ENCODE measurements at regions not wholly inside any gene's neighbourhood (a gene's known extent, or its start where the extent isn't known, plus 50 kb on each side); places are given as distances from the start of the nearest gene placed in this dataset.
"Not testable (repeated sequence)": the region's sequence is repeated elsewhere in the genome, so short reads cannot be mapped to it uniquely, and the experiment has no call there.

DNA sequence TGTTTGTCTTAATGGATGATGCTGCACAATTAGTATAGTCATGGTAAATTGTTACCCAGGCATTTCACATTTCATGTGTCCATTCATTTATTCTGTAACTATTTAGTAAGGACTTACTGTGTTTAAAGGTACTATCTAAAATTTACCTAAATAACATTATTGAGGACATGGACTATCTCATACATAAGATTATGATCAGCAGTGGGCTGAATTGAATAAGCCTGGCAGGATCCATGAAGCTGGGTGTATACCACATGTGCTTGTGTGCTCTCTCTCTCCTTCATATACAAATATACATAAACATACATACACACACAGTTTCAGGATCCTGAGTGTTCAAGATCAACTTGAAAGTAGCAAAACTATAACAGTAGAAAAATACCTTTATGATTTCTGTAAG lies 595.4 kb downstream of the EPM2A start:
- ATAC-seq (no peak), DNase-seq (no peak)
- no peak overlapping the region for H3K4me3 Mint-ChIP-seq
- H3K27ac Mint-ChIP-seq = no peak overlapping the region
- H3K4me1 Mint-ChIP-seq = no peaks in the 10 kb centered on the region
- peaks cover 5% of the 10 kb centered on the region for H3K27me3 Mint-ChIP-seq
- H3K9me3 Mint-ChIP-seq (ENCODE audit: low read depth) = no peaks in the 10 kb centered on the region
- CTCF ChIA-PET = no interaction called here
- no peaks in the 10 kb centered on the region for H3K36me3 Mint-ChIP-seq

DNA sequence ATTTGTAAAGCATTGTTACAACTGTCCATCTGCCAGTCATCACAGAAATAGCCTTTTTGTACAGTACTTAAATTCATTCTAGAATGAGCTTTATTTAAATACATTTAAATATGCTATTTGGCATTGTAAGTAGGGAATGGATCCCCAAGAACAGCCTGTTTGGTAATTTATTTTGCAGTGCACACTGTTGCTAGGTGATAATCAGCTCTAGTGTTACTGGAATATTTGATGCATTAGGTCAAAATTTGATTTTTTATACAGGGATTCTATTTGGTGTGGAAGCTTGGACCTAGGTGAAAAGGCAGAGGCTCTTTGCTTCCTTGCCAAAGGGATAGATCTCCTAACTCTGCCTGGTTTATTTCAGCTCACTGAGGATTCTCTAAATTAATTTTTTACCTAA lies 593.7 kb downstream of the EPM2A start:
- ATAC-seq (no peak), DNase-seq (no peak)
- no peaks in the 10 kb centered on the region for H3K9me3 Mint-ChIP-seq (ENCODE audit: low read depth)
- H3K27ac Mint-ChIP-seq = no peak overlapping the region
- H3K4me3 Mint-ChIP-seq = no peak overlapping the region
- CTCF ChIA-PET = no interaction called here
- H3K36me3 Mint-ChIP-seq = no peaks in the 10 kb centered on the region
- H3K4me1 Mint-ChIP-seq = no peaks in the 10 kb centered on the region
- peaks cover 5% of the 10 kb centered on the region for H3K27me3 Mint-ChIP-seq

- Mint-ChIP-seq H3K27ac (no peak overlapping the region), H3K4me1 (no peaks in the 10 kb centered on the region), H3K9me3 (ENCODE audit: low read depth) (no peaks in the 10 kb centered on the region), H3K36me3 (no peaks in the 10 kb centered on the region), H3K27me3 (peaks cover 7% of the 10 kb centered on the region), H3K4me3 (no peak overlapping the region)
- DNase-seq (no peak), ATAC-seq (no peak)
- CTCF ChIA-PET = no interaction called here
Measured at GRCh38 chr6:145142958-145143357, 592.4 kb downstream of the EPM2A start.

DNA sequence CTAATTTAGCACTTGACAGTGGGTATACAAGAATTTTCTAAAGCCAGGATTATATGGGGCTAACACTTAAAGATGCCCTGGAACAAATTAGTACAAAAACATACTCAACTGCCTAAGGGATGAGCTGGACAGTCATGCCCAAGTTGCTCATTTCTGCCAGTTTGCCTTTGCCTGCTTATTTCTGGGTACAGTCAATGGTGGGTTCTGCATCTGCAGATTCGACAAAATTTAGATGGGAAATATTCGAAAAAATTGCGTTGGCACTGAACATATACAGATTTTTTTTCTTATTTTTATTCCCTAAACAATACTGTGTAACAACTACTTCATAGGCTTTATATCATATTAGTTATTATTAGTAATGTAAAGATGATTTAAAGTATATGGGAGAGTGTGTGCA lies 591.9 kb downstream of the EPM2A start:
- Mint-ChIP-seq H3K27me3 (peaks cover 7% of the 10 kb centered on the region), H3K36me3 (no peaks in the 10 kb centered on the region), H3K27ac (no peak overlapping the region), H3K4me1 (no peaks in the 10 kb centered on the region), H3K4me3 (no peak overlapping the region), H3K9me3 (ENCODE audit: low read depth) (no peaks in the 10 kb centered on the region)
- ATAC-seq (no peak), DNase-seq (no peak)
- CTCF ChIA-PET = no interaction called here

- H3K9me3 Mint-ChIP-seq (ENCODE audit: low read depth) = no peaks in the 10 kb centered on the region
- ATAC-seq (no peak), DNase-seq (no peak)
- H3K36me3 Mint-ChIP-seq = no peaks in the 10 kb centered on the region
- H3K4me1 Mint-ChIP-seq = no peaks in the 10 kb centered on the region
- no peak overlapping the region for H3K27ac Mint-ChIP-seq
- CTCF ChIA-PET = no interaction called here
- no peak overlapping the region for H3K4me3 Mint-ChIP-seq
- peaks cover 10% of the 10 kb centered on the region for H3K27me3 Mint-ChIP-seq
Measured at GRCh38 chr6:145147559-145147958, 587.8 kb downstream of the EPM2A start.

DNA sequence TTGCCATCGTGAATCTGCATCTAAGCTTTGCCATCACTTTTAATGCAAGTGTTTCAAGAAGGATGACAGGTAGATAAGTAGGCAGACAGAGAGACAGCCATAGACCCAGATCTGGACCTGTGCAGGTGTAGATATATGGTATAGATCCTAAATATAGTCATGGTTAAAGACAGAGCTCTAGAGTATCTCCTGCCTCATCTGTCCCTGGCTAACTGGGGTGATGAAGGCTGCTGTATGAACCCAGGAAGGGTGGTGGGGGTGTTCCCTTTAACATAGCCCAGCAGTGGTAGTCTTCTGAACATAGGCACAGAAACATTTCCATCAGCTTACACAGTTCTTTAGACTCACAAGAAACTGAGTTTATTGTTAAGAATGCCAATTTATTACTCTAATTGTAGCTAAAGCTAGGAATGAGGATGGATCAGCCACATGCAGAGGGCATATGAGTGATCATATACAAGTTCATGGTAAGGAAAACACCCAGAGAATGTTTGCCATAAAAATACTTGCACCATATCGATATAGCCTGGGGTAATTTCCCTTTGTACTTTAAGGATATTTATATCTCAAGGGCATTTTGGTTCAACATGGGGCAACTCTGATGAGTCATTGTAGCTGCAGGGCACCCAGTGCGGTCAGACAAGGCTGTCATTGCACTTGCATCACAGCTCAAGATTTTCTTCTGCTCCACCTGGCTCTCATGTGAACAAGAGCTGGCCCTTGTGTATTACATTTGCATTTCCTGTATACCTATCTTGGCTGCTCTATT lies 587.2 kb downstream of the EPM2A start:
- no peak overlapping the region for H3K27ac Mint-ChIP-seq
- ATAC-seq (no peak), DNase-seq (no peak)
- CTCF ChIA-PET = no interaction called here
- H3K4me1 Mint-ChIP-seq = no peaks in the 10 kb centered on the region
- H3K4me3 Mint-ChIP-seq = no peak overlapping the region
- H3K27me3 Mint-ChIP-seq = peaks cover 10% of the 10 kb centered on the region
- no peaks in the 10 kb centered on the region for H3K36me3 Mint-ChIP-seq
- H3K9me3 Mint-ChIP-seq (ENCODE audit: low read depth) = no peaks in the 10 kb centered on the region

DNA sequence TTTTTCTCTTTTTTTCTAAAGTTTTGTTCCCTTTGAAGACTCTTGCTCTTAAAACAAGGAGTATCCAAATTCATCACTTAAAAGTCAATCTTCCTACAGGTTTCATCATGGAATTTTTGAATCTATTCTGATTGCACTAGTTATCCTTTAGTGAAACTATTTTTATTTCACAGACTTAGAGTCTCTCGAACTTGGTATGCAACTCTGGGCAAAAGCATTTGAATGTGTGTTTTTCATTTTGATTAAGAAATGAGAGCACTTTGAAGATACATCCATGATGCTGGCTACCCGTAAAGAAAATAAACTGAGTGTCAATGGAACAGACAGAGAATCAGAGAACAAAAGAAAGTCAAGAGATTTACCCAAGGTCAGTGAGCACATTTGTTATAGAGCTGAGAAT lies 586.5 kb downstream of the EPM2A start:
- no peaks in the 10 kb centered on the region for H3K4me1 Mint-ChIP-seq
- H3K4me3 Mint-ChIP-seq = no peak overlapping the region
- H3K36me3 Mint-ChIP-seq = no peaks in the 10 kb centered on the region
- DNase-seq (no peak), ATAC-seq (no peak)
- no peaks in the 10 kb centered on the region for H3K9me3 Mint-ChIP-seq (ENCODE audit: low read depth)
- CTCF ChIA-PET = no interaction called here
- peaks cover 10% of the 10 kb centered on the region for H3K27me3 Mint-ChIP-seq
- H3K27ac Mint-ChIP-seq = no peak overlapping the region

DNA sequence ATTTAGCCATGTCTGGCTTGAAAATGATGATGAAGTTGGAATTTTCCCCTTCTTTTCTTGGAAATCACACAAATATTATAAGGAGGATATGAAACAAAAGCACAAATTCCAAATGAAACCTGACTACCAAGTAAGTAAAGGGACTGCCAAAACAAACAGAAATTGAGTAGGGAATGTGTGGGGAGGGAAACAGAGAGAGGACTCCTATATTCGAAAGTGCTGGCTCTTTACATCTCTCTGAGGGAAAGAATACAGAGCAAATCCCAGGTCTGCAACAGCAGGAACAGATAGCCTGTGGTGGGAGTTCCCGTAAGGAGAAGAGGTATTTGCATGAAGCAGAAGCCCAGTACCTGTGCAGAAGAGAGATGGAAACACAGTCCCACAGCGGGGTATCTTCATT lies 583.7 kb downstream of the EPM2A start:
- CTCF ChIA-PET = no interaction called here
- no peak for ATAC-seq
- no peaks in the 10 kb centered on the region for H3K36me3 Mint-ChIP-seq
- no peaks in the 10 kb centered on the region for H3K9me3 Mint-ChIP-seq (ENCODE audit: low read depth)
- H3K4me3 Mint-ChIP-seq = no peak overlapping the region
- no peak for DNase-seq
- peaks cover 7% of the 10 kb centered on the region for H3K27me3 Mint-ChIP-seq
- no peak overlapping the region for H3K27ac Mint-ChIP-seq
- no peaks in the 10 kb centered on the region for H3K4me1 Mint-ChIP-seq

GRCh38 chr6:145153495-145153894 lies 581.8 kb downstream of the EPM2A start:
- Mint-ChIP-seq H3K27ac (no peak overlapping the region), H3K4me3 (no peak overlapping the region), H3K9me3 (ENCODE audit: low read depth) (peaks cover 4% of the 10 kb centered on the region), H3K36me3 (no peaks in the 10 kb centered on the region), H3K27me3 (peaks cover 4% of the 10 kb centered on the region), H3K4me1 (no peaks in the 10 kb centered on the region)
- CTCF ChIA-PET = no interaction called here
- ATAC-seq = no peak
- no peak for DNase-seq

DNA sequence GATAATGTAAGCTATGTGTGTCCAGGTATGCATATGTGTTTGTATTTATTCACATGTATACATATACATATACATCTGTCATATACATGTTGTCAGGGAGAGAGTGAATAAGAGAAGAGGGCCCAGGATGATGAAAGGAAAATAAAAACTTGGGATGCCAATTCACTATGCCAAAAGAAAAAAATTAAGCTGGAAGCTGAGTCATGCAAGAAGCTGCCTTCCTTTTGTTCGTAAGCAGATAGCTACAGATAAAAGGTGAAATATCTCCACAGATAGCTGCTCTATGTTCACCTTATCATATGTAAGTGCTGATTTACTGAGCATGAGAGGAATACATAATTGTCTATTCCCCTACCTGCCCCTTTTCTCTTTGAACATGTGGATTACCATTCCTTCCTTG lies 579.9 kb downstream of the EPM2A start:
- H3K4me3 Mint-ChIP-seq = no peak overlapping the region
- H3K27ac Mint-ChIP-seq = no peak overlapping the region
- no peaks in the 10 kb centered on the region for H3K27me3 Mint-ChIP-seq
- ATAC-seq = no peak
- CTCF ChIA-PET = no interaction called here
- DNase-seq = no peak
- H3K4me1 Mint-ChIP-seq = no peaks in the 10 kb centered on the region
- peaks cover 9% of the 10 kb centered on the region for H3K9me3 Mint-ChIP-seq (ENCODE audit: low read depth)
- no peaks in the 10 kb centered on the region for H3K36me3 Mint-ChIP-seq

DNA sequence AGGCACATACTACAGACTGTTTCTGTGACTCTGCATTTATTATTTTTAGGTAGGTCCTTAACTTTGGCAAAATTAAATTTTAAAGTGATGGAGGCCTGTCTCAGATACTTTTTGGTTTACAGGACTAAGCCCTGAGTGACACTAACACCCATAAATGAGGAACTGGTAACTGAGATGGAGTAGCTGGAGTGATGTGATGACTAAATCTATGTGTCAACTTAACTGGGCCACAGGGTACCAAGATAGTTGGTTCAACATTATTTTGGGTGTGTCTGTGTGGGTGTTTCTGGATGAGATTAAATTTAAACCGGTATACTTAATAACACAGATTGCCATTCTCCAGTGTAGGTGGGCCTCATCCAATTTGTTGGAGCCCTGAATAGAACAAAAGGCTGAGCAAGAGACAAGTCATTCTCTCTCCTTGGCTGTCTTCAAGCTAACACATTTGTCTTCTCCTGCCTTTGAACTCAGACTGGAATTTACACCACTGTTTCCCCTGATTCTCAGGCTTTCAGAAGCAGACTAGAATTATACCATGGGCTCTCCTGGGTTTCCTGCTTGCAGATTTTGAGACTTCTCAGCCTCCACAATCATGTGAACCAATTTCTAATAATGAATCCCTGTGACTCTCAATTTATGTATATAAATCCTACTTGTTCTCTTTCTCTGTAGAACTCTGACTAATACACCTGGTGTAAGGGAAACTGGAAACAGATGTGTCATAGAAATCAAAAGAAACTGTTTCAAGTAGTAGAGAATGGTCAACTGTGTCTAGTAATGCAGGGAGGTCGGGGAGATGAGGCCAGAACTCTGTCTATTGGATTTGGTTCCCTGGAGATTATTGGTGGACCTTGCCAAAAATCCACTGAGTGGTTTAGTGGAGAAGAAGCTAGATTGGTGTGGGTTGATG lies 579.2 kb downstream of the EPM2A start:
- Mint-ChIP-seq H3K27me3 (no peaks in the 10 kb centered on the region), H3K36me3 (no peaks in the 10 kb centered on the region), H3K4me1 (no peaks in the 10 kb centered on the region), H3K27ac (no peak overlapping the region), H3K9me3 (ENCODE audit: low read depth) (peaks cover 9% of the 10 kb centered on the region), H3K4me3 (no peak overlapping the region)
- ATAC-seq (no peak), DNase-seq (no peak)
- CTCF ChIA-PET = no interaction called here

GRCh38 chr6:145158636-145159035 lies 576.7 kb downstream of the EPM2A start:
- H3K27me3 Mint-ChIP-seq; H3K9me3 Mint-ChIP-seq (ENCODE audit: low read depth); CTCF ChIA-PET; H3K27ac Mint-ChIP-seq; ATAC-seq; H3K36me3 Mint-ChIP-seq; H3K4me3 Mint-ChIP-seq; H3K4me1 Mint-ChIP-seq; DNase-seq: not testable (repeated sequence)

DNA sequence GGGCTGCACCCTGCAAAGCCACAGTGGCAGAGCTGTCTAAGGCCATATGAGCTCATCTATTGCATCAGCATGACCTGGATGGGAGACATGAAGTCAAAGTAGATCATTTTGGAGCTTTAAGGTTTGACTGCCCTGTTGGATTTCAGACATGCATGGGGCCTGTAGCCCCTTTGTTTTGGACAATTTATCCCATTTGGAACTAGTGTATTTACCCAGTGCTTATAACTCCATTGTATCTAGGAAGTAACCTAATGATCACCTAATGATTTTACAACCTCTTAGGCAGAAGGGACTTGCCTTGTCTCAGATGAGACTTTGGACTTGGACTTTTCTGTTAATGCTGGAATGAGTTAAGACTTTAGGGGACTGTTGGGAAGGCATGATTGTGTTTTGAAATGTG lies 575.4 kb downstream of the EPM2A start:
- H3K27me3 Mint-ChIP-seq = peaks cover 3% of the 10 kb centered on the region
- H3K36me3 Mint-ChIP-seq = no peaks in the 10 kb centered on the region
- CTCF ChIA-PET = no interaction called here
- DNase-seq = no peak
- ATAC-seq = no peak
- peaks cover 9% of the 10 kb centered on the region for H3K9me3 Mint-ChIP-seq (ENCODE audit: low read depth)
- H3K27ac Mint-ChIP-seq = no peak overlapping the region
- H3K4me3 Mint-ChIP-seq = no peak overlapping the region
- no peaks in the 10 kb centered on the region for H3K4me1 Mint-ChIP-seq

GRCh38 chr6:145161501-145161900 lies 573.8 kb downstream of the EPM2A start:
- CTCF ChIA-PET = no interaction called here
- no peak for ATAC-seq
- H3K36me3 Mint-ChIP-seq = no peaks in the 10 kb centered on the region
- H3K27me3 Mint-ChIP-seq = peaks cover 3% of the 10 kb centered on the region
- H3K4me3 Mint-ChIP-seq = no peak overlapping the region
- peaks cover 9% of the 10 kb centered on the region for H3K9me3 Mint-ChIP-seq (ENCODE audit: low read depth)
- no peaks in the 10 kb centered on the region for H3K4me1 Mint-ChIP-seq
- H3K27ac Mint-ChIP-seq = no peak overlapping the region
- DNase-seq = no peak
